ENCODE measurements at regions not wholly inside any gene's neighbourhood (a gene's known extent, or its start where the extent isn't known, plus 50 kb on each side); places are given as distances from the start of the nearest gene placed in this dataset.

GRCh38 chr21:16587141-16587581 lies 857.4 kb downstream of the USP25 start:
- Histone ChIP-seq H3K4me1 (ENCODE audit: insufficient read depth, low read length, poor library complexity, severe bottlenecking) (no peaks in the 10 kb centered on the region), H3K27ac (ENCODE audit: low read depth, low read length, poor library complexity, severe bottlenecking) (no peak overlapping the region), H3K27me3 (replicated peaks; ENCODE audit: insufficient read depth, low read depth, low read length, poor library complexity) (no peaks in the 10 kb centered on the region), H3K36me3 (ENCODE audit: insufficient read depth, low read length, poor library complexity, severe bottlenecking) (no peaks in the 10 kb centered on the region), H3K4me3 (ENCODE audit: low read depth, low read length, poor library complexity, severe bottlenecking) (no peak overlapping the region), H3K9me3 (ENCODE audit: low read depth, low read length, poor library complexity, severe bottlenecking) (no peaks in the 10 kb centered on the region)
- CTCF ChIA-PET, result no interaction called here
- DNase-seq (ENCODE audit: low spot score), result peak; percentile 7
- BruUV-seq (replicated peaks), result no TSS peak
- no peak for TF ChIP-seq EZH2 (IDR thresholded peaks at IDR 0.05; ENCODE audit: borderline replicate concordance, low read depth, low read length, poor library complexity, severe bottlenecking)
- TF ChIP-seq CTCF (conservative IDR thresholded peaks at IDR 0.05; ENCODE audit: low read depth, low read length), result no peak
- intact Hi-C loops (cut with micrococcal nuclease; ENCODE audit: unreplicated experiment), result no loop called here
- POLR2A ChIA-PET (ENCODE audit: low non-redundant PET), result no interaction called here

- Histone ChIP-seq H3K27me3 (replicated peaks; ENCODE audit: insufficient read depth, low read depth, low read length, poor library complexity) (no peaks in the 10 kb centered on the region), H3K9me3 (ENCODE audit: low read depth, low read length, poor library complexity, severe bottlenecking) (no peaks in the 10 kb centered on the region), H3K4me1 (ENCODE audit: insufficient read depth, low read length, poor library complexity, severe bottlenecking) (no peaks in the 10 kb centered on the region), H3K4me3 (ENCODE audit: low read depth, low read length, poor library complexity, severe bottlenecking) (peak overlapping the region; percentile 34), H3K36me3 (ENCODE audit: insufficient read depth, low read length, poor library complexity, severe bottlenecking) (no peaks in the 10 kb centered on the region), H3K27ac (ENCODE audit: low read depth, low read length, poor library complexity, severe bottlenecking) (no peak overlapping the region)
- no peak for DNase-seq (ENCODE audit: low spot score)
- TF ChIP-seq EZH2 (IDR thresholded peaks at IDR 0.05; ENCODE audit: borderline replicate concordance, low read depth, low read length, poor library complexity, severe bottlenecking) (no peak), CTCF (conservative IDR thresholded peaks at IDR 0.05; ENCODE audit: low read depth, low read length) (no peak)
- ChIA-PET POLR2A (ENCODE audit: low non-redundant PET) (no interaction called here), CTCF (no interaction called here)
- no TSS peak for BruUV-seq (replicated peaks)
- intact Hi-C loops (cut with micrococcal nuclease; ENCODE audit: unreplicated experiment), result no loop called here
Observed at GRCh38 chr21:16587681-16588375, 858.0 kb downstream of the USP25 start.

- BruUV-seq (replicated peaks), result no TSS peak
- POLR2A ChIA-PET (ENCODE audit: low non-redundant PET), result no interaction called here
- Histone ChIP-seq H3K9me3 (ENCODE audit: low read depth, low read length, poor library complexity, severe bottlenecking) (no peaks in the 10 kb centered on the region), H3K4me3 (ENCODE audit: low read depth, low read length, poor library complexity, severe bottlenecking) (peak overlapping the region; percentile 34), H3K36me3 (ENCODE audit: insufficient read depth, low read length, poor library complexity, severe bottlenecking) (no peaks in the 10 kb centered on the region), H3K4me1 (ENCODE audit: insufficient read depth, low read length, poor library complexity, severe bottlenecking) (no peaks in the 10 kb centered on the region), H3K27ac (ENCODE audit: low read depth, low read length, poor library complexity, severe bottlenecking) (no peak overlapping the region), H3K27me3 (replicated peaks; ENCODE audit: insufficient read depth, low read depth, low read length, poor library complexity) (no peaks in the 10 kb centered on the region)
- peak; percentile 50 for DNase-seq (ENCODE audit: low spot score)
- CTCF ChIA-PET, result no interaction called here
- TF ChIP-seq EZH2 (IDR thresholded peaks at IDR 0.05; ENCODE audit: borderline replicate concordance, low read depth, low read length, poor library complexity, severe bottlenecking) (no peak), CTCF (conservative IDR thresholded peaks at IDR 0.05; ENCODE audit: low read depth, low read length) (no peak)
- intact Hi-C loops (cut with micrococcal nuclease; ENCODE audit: unreplicated experiment), result no loop called here
Observed at GRCh38 chr21:16588433-16588860, 858.7 kb downstream of the USP25 start.

All from A673 (cell line).